GM10266 (cell line): ENCODE measurements at regions not wholly inside any gene's neighbourhood (a gene's known extent, or its start where the extent isn't known, plus 50 kb on each side); places are given as distances from the start of the nearest gene placed in this dataset.
"Not testable (repeated sequence)": the region's sequence is repeated elsewhere in the genome, so short reads cannot be mapped to it uniquely, and the experiment has no call there.

ENCODE experiments used
- DNase-seq: peaks from one replicate; pipeline ENCODE4 v3.0.0; 2012; ENCODE audit errors: extremely low spot score
- TF ChIP-seq, protein P1 (sequence below): IDR thresholded peaks from 2 replicates; pipeline ENCODE4 v1.5.1; 2012; ENCODE audit warnings: mild to moderate bottlenecking, low read depth; ENCODE audit not compliant: control insufficient read depth, insufficient read depth; ENCODE audit errors: missing control alignments

DNA sequence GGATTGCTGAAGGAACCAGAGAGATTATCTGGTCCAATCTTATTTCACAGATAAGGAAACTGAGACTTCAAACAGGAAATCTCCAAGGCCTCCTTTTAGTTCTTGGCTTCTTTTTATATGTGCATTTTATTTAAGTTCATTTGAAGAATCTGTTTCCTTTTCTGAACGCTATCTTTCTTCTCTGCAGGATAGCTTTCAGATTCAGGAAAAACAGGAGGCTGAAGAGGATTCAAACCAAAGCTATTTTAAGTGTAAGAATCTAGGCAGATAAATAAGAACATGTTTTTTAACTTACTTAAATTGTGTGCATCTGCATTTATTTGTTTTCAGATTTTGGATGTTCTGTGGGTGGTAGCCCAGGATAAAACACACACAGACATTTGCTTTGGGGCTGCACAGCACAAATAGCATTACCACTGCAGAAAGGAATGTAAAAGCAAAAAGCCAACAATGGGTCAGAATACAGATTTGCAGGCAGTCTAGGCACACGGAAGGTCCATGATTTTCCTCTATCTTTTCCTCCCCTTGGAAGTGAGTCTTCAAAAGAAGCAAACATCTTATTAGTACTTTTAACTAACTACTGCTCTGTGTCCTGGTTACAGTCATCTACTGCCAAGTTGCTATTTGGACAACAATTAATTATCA, 188.8 kb upstream of the TBX18 start:
- DNase-seq: no peak
- TF ChIP-seq, protein P1, sequence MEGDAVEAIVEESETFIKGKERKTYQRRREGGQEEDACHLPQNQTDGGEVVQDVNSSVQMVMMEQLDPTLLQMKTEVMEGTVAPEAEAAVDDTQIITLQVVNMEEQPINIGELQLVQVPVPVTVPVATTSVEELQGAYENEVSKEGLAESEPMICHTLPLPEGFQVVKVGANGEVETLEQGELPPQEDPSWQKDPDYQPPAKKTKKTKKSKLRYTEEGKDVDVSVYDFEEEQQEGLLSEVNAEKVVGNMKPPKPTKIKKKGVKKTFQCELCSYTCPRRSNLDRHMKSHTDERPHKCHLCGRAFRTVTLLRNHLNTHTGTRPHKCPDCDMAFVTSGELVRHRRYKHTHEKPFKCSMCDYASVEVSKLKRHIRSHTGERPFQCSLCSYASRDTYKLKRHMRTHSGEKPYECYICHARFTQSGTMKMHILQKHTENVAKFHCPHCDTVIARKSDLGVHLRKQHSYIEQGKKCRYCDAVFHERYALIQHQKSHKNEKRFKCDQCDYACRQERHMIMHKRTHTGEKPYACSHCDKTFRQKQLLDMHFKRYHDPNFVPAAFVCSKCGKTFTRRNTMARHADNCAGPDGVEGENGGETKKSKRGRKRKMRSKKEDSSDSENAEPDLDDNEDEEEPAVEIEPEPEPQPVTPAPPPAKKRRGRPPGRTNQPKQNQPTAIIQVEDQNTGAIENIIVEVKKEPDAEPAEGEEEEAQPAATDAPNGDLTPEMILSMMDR: no peak

DNA sequence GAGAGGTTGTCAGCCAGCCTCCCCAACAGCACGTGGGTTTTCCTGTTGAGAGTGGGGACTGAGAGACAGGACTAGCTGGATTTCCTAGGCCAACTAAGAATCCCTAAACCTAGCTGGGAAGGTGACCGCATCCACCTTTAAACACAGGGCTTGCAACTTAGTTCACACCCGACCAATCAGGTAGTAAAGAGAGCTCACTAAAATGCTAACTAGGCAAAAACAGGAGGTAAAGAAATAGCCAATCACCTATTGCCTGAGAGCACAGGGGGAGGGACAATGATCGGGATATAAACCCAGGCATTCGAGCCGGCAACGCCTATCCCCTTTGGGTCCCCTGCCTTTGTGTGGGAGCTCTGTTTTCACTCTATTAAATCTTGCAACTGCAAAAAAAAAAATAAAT, 180.5 kb upstream of the TBX18 start:
- DNase-seq: not testable (repeated sequence)

DNA sequence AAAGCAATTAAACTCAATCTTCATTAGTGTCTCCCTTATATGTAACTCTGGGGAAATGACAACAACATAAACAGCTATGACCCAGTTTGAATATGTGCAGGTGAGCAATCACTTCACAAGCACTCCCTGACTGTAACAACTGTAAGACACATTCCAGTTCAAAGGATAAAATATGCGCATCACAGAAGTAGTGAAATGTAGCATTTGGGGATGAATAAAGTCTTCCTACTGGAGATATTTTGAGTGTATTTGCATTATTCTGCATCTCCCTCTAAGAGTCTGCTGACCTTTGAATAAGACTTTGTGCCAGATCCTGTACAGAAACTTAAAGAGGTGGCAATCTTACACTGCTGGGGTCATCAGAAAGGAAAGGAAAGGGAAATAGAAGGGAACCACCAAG, 179.5 kb upstream of the TBX18 start:
- TF ChIP-seq, protein P1: no peak
- no peak for DNase-seq

DNA sequence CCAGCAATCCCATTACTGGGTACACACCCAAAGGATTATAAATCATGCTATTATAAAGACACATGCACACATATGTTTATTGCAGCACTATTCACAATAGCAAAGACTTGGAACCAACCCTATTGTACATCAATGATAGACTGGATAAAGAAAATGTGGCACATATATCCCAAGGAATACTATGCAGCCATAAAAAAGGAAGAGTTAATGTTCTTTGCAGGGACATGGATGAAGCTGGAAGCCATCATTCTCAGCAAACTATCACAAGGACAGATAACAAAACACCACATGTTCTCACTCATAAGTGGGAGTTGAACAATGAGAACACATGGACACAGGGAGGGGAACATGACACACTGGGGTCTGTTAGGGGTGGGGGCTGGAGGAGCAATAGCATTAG, 177.2 kb upstream of the TBX18 start:
- DNase-seq: not testable (repeated sequence)

DNA sequence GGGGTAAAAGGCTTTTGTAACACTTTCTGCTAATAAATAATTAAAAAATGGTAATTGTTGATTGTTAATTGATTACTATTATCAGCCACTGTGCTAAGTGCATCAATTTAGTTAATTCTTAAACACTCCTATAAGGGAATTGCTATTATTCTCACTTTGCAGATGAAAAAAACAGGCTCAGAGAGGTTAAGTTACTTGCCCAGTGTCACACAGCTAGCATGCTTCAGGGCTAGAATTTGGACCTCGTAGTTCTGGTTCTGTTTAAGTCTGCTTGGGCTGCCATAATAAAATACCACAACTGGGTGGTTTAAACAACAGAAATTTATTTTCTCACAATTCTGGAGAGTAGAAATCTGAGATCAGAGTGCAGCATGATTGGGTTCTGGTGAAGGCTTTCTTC, 164.8 kb upstream of the TBX18 start:
- DNase-seq: no peak
- TF ChIP-seq, protein P1: no peak

DNA sequence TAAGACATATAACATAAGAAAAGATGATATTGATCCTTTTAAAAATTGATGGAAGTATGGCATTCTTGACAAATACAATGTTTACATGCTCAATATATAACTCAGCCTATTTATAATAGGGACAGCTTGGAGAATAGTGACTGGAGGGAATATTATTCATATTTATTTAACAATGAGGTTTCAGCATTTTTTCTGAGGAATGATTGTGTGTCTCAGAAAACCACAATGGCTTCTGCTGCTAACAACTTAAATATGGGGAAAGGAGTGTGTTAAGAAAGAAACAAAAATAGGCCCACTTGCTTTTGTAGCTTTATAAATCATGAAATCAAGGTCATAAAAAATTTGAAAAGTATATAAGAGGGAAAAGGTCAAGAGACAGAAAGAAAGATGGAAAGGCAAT, 163.2 kb upstream of the TBX18 start:
- TF ChIP-seq, protein P1: no peak
- DNase-seq: no peak

DNA sequence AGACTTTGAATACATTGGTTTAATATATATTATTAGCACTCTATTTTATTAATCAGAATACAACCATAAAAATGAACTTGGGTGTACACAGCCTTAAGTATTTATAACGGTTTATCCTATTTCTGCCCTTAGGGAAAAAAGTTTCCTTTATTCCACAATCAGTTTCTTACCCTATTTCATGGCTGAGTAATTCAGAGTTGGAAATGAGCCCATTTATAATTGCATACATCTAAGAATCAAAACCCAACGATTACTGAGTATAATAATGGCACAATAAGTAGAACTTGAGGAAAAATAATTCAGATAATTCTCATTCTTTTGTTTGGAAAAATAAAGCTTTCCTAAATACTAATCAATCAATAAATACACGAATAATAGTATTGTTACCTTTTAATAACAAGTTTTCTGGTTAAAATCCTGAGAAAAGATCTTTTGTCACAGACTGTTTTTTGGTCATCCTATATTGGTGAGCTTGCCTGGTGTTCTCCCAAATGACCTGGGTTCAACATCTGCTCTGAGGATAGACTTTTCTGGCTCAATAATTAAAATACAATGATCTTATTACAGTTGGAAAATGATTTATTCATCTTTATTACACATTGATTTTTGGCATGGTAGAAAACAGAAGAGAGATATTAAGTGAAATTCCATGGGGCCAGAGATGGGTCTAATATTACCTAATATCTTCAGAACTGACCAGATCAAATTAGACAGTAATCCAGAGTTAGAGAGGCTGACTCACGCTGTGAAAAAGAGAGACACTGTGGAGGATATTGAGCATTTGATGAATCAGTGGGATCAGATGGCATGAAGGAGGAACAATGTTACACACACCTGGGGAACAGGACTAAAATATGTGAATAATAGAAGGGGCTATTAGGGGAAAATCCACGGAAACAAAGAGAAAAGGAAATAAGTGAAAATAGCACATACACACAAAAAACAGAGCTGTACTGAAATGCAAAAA, 162.1 kb upstream of the TBX18 start:
- no peak for DNase-seq
- TF ChIP-seq, protein P1: no peak

DNA sequence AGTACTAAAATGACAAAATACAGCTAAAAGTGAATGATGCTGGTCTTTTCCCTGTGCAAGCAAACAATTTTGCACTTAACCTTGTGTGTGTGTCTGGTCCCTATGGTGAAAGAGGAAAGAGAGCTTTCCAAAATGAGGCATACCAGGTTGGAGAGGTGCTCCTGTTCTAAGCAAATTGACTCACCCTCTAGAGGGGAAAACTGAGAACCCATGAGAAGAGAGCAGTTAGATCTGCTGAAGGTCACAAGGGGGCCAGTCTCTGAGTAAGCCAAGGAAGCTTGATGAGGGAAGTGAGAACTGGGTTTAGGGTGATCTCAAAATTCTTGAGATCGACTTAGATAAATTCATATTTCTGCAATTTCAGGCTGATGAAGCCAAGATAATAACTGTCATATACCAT, 157.5 kb upstream of the TBX18 start:
- DNase-seq: no peak
- TF ChIP-seq, protein P1: no peak
